Upper lobe of right lung (tissue), 1 donor: ENCODE measurements at regions not wholly inside any gene's neighbourhood (a gene's known extent, or its start where the extent isn't known, plus 50 kb on each side); places are given as distances from the start of the nearest gene placed in this dataset.

Experiments used
- ATAC-seq: fragments of 200-7000 bp; cut with Tn5 transposase; one replicate; pipeline ENCODE4 v1.9.1; 2020; ENCODE audit warnings: mild to moderate bottlenecking, moderate library complexity
- DNase-seq: peaks from one replicate; pipeline ENCODE4 v3.0.0-alpha.2; 2020
- H3K27ac ChIP-seq: fragments of 200-600 bp; one replicate; pipeline ENCODE4 v1.8.0; 2022
- H3K27me3 ChIP-seq: fragments of 200-600 bp; one replicate; pipeline ENCODE4 v1.8.0; 2022; ENCODE audit warnings: mild to moderate bottlenecking
- H3K36me3 ChIP-seq: fragments of 200-600 bp; one replicate; pipeline ENCODE4 v1.8.0; 2022
- H3K4me1 ChIP-seq: fragments of 200-600 bp; one replicate; pipeline ENCODE4 v1.8.0; 2022
- H3K4me3 ChIP-seq: fragments of 200-600 bp; one replicate; pipeline ENCODE4 v1.8.0; 2022; ENCODE audit warnings: mild to moderate bottlenecking
- H3K9me3 ChIP-seq: fragments of 200-600 bp; one replicate; pipeline ENCODE4 v1.8.0; 2022
- intact Hi-C: fragments of 100-400 bp; cut with DNase I; formaldehyde crosslinking; loops from one replicate; pipeline ENCODE4 v1.11.0; 2022
- TF ChIP-seq, protein P1 (sequence below): fragments of 200-600 bp; IDR thresholded peaks from one replicate; pipeline ENCODE4 v1.8.0; 2022; ENCODE audit warnings: antibody characterized with exemption
- donor health status: DM: no; HTN: yes; CAD: no; lungs with severe emphysema.

DNA sequence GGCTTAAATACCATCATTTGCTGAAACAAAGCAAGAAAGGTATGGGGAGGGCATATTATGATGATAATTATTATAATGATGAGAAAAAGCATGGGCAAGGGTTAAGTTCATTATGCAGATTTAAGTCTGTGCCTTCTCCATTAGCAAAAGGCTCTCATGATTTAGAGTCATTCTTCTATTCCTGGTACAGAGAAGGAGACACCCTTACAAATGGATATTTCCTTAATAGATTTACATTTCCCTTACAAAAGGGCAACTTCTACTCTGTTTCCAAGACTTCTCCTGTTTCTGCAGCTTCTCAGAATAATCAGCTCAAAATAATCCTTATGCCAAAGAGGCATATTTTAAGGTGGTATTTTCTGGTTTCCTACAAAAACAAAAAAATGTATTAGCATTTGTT lies 121.1 kb upstream of the CAMK1G start:
- peaks cover 4% of the 10 kb centered on the region for H3K4me1 ChIP-seq
- no peak overlapping the region for H3K27ac ChIP-seq
- no peaks in the 10 kb centered on the region for H3K36me3 ChIP-seq
- ATAC-seq (no peak), DNase-seq (no peak)
- H3K9me3 ChIP-seq: peaks cover 4% of the 10 kb centered on the region
- H3K27me3 ChIP-seq: no peaks in the 10 kb centered on the region
- intact Hi-C loops: no loop called here
- TF ChIP-seq, protein P1, sequence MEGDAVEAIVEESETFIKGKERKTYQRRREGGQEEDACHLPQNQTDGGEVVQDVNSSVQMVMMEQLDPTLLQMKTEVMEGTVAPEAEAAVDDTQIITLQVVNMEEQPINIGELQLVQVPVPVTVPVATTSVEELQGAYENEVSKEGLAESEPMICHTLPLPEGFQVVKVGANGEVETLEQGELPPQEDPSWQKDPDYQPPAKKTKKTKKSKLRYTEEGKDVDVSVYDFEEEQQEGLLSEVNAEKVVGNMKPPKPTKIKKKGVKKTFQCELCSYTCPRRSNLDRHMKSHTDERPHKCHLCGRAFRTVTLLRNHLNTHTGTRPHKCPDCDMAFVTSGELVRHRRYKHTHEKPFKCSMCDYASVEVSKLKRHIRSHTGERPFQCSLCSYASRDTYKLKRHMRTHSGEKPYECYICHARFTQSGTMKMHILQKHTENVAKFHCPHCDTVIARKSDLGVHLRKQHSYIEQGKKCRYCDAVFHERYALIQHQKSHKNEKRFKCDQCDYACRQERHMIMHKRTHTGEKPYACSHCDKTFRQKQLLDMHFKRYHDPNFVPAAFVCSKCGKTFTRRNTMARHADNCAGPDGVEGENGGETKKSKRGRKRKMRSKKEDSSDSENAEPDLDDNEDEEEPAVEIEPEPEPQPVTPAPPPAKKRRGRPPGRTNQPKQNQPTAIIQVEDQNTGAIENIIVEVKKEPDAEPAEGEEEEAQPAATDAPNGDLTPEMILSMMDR: no peak
- H3K4me3 ChIP-seq: no peak overlapping the region

DNA sequence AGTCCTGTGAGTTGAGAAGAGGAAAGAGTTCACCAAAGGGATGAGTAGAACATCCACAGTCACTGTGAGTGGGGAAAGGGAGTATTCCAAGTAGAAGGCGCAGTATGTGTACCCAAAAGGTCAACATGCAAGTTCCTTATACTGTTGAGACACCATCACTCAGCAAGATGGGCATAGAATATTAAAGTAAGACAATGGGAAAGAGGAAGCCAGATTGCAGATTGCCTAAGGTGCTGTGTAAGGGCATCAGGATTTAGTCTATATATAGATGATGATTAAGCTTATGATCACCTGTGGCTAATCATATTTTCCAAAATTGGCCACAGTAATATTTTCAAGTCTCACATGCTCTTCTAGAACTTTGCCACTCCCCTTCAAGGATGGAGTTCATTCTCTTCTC lies 120.1 kb upstream of the CAMK1G start:
- Histone ChIP-seq H3K9me3 (peaks cover 4% of the 10 kb centered on the region), H3K36me3 (no peaks in the 10 kb centered on the region), H3K4me3 (no peak overlapping the region), H3K27me3 (no peaks in the 10 kb centered on the region), H3K4me1 (no peaks in the 10 kb centered on the region), H3K27ac (no peak overlapping the region)
- intact Hi-C loops: no loop called here
- TF ChIP-seq, protein P1: no peak
- ATAC-seq: no peak
- DNase-seq: no peak

DNA sequence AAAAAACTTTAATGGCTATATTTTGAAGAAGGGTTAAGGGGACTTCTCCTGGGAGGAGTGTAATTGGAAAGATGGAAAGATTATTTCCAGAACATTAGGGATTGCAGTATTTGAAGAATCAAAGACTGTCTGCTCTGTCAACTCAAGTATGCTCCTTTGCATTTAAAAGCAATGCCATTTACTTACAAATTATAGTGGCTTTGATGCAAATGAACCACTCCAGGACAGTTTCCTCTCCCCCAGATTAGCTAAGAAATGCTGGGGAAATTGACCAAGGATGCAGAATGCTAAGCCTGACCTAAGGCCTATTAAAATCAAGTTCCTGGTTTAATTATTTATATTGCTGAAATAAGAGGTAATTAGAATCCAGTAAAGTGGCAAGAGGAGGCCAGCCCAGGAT lies 110.5 kb upstream of the CAMK1G start:
- H3K27me3 ChIP-seq: no peaks in the 10 kb centered on the region
- H3K27ac ChIP-seq: no peak overlapping the region
- H3K9me3 ChIP-seq: no peaks in the 10 kb centered on the region
- no peak overlapping the region for H3K4me3 ChIP-seq
- no peaks in the 10 kb centered on the region for H3K36me3 ChIP-seq
- intact Hi-C loops: no loop called here
- TF ChIP-seq, protein P1: no peak
- ATAC-seq: no peak
- H3K4me1 ChIP-seq: no peaks in the 10 kb centered on the region
- no peak for DNase-seq

DNA sequence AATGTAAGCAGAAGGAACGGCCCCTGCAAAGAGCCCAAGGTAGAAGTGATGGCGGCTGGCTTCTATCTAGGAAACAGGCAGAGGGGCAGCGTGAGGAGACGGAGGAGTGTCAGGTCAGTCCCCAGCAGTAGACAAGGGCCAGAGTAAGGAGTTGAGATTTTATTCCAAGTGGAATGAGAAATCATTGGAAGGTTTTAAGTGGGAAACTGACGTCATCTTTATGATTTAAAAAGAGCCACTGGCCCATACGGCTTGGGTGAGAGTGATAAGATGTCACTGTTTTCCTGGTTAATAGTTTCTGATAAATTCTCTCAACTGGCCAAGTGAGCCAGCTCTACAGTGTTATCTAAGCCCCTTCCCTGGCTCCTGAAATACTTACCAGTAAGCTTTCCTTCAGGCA lies 103.2 kb upstream of the CAMK1G start:
- H3K9me3 ChIP-seq: no peaks in the 10 kb centered on the region
- ATAC-seq (no peak), DNase-seq (no peak)
- H3K4me1 ChIP-seq: no peaks in the 10 kb centered on the region
- H3K27ac ChIP-seq: no peak overlapping the region
- no peak overlapping the region for H3K4me3 ChIP-seq
- H3K27me3 ChIP-seq: no peaks in the 10 kb centered on the region
- intact Hi-C loops: no loop called here
- H3K36me3 ChIP-seq: no peaks in the 10 kb centered on the region
- TF ChIP-seq, protein P1: no peak

DNA sequence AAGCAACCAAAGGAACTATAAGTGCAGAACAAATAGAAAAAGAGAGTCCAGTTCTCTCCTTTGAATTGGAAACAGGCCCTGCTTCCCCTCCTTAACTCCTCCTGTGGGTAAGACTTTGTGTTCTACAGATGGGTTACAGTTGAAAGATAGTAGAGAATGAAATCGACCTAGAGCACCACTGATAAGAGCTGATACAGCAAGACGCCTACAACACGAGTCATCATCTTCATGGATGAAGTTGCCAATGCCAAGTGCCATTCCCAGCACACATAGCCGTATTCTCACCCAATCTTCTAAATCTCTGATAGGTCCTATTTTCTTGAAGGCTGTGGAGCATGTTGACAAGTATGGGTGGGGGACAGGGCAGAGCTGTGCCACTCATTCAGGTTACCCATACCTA lies 99.8 kb upstream of the CAMK1G start:
- Histone ChIP-seq H3K27ac (no peak overlapping the region), H3K36me3 (no peaks in the 10 kb centered on the region), H3K4me3 (no peak overlapping the region), H3K4me1 (no peaks in the 10 kb centered on the region), H3K27me3 (no peaks in the 10 kb centered on the region), H3K9me3 (no peaks in the 10 kb centered on the region)
- no peak for DNase-seq
- TF ChIP-seq, protein P1: no peak
- intact Hi-C loops: no loop called here
- ATAC-seq: no peak

DNA sequence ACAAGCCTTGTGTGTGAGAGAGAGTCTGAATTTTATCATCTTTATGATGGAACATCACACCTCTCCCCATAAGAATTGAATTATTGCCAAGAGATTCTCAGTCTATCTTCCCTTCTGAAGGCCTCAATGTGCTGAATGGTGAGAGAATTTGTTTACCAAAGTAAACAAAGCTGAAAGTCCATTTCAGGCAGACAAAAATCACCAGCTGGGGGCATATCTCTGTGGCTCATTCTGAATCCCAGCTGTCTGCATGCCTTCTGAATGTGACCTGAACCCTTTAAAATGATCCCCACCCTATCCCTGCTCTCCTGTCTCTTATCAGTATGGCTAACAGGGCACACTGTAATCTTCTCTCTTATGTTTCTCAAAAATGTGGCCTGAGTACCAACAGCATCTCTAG lies 99.1 kb upstream of the CAMK1G start:
- Histone ChIP-seq H3K9me3 (no peaks in the 10 kb centered on the region), H3K27me3 (no peaks in the 10 kb centered on the region), H3K27ac (no peak overlapping the region), H3K4me3 (no peak overlapping the region), H3K36me3 (no peaks in the 10 kb centered on the region), H3K4me1 (no peaks in the 10 kb centered on the region)
- DNase-seq (no peak), ATAC-seq (no peak)
- TF ChIP-seq, protein P1: no peak
- intact Hi-C loops: no loop called here
